Raji (cell line): ENCODE measurements at regions not wholly inside any gene's neighbourhood (a gene's known extent, or its start where the extent isn't known, plus 50 kb on each side); places are given as distances from the start of the nearest gene placed in this dataset.

Source experiments
- POLR2A ChIP-seq: IDR thresholded peaks from 2 replicates; pipeline ENCODE4 v1.6.1; 2011; ENCODE audit warnings: low read depth, low read length, control low read depth; ENCODE audit not compliant: insufficient read depth

DNA sequence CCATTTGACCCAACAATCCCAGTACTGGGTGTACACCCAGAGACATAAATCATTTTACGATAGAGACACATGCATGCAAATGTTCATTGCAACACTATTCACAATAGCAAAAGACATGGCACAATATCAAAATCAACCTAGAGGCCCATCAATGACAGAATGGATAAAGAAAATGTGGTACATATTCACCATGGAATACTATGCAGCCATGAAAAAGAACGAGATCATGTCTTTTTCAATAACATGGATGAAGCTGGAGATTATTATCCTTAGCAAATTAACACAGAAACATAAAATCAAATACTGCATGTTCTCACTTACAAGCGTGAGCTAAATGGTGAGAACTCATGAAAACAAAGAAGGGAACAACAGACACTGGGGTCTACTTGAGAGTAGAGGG is 249.1 kb downstream of the RASSF9 start:
- TF ChIP-seq POLR2A: no peak

DNA sequence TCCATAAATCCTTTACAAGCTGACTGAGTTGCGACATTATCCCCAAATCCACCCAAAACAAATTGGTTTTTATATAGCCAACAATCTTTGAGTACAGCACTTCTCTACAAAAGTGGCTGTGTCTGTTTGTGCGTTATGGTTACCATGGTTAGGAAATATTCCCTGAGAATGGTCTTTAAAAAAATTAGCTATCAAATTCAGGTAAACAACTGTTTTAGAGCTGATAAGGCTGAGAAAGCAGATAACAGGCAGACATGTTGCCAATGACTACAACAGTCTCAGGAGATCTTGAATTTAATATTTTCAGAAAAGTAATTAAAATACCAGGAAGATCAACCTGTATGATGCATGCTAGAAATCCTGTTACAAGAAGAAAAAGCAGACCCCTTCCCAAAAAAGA is 248.0 kb downstream of the RASSF9 start:
- no peak for TF ChIP-seq POLR2A

DNA sequence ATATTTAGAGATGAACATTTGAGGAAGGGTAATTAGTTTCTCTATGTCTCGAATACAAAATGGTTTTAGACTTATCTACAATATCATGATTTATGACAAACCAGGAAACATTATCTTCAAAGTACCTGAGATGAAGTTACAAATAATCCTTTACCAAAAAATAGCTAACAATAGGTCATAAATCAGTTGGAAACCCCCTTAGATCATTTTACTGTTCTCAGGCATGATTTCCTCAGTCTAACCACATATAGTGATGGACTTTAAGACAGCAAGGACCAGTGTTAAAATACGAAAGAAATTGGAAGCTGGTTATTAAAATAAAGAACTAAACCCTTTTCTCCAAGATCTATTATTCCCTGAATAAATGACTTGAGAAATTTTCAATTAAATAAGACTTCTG is 235.4 kb downstream of the RASSF9 start:
- no peak for TF ChIP-seq POLR2A

DNA sequence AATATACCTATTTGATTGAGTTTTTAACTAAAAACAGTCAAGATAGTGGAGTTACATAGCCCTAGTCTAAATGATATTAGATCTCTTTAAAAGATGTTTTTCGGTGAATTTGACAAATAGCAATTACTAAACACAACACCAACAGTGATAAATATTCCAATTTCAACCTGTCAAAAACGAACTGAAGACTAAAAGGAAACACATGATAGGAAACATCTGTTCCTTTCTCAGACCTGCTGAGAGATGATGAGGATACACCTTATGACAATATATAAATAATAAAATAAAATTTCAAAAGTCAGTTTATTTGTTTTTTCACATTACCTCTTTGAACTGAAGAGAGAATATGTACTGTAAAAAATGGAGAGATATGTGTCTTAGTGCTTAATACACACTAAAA is 232.7 kb downstream of the RASSF9 start:
- TF ChIP-seq POLR2A: no peak

GRCh38 chr12:85606455-85606854 is 229.8 kb downstream of the RASSF9 start:
- TF ChIP-seq POLR2A: no peak

DNA sequence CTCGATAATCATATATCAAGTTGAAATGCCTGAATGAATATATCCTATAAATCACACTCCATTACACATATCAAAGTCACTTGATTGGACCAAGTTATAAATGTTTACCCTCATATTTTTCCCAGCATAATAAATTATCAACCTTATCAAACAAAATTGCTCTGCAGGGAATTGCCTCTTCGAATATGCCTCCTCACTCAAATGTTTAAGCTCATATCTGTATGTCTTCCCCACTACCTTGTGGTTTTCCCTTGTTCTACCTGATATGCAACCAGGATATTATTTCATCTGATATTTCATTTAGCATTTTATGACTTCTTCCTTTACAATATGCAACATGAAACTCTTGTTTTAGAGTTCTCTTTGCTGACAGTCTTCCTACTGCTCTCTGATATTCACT is 226.4 kb downstream of the RASSF9 start:
- no peak for TF ChIP-seq POLR2A

GRCh38 chr12:85610194-85610593 is 226.0 kb downstream of the RASSF9 start:
- TF ChIP-seq POLR2A: no peak

DNA sequence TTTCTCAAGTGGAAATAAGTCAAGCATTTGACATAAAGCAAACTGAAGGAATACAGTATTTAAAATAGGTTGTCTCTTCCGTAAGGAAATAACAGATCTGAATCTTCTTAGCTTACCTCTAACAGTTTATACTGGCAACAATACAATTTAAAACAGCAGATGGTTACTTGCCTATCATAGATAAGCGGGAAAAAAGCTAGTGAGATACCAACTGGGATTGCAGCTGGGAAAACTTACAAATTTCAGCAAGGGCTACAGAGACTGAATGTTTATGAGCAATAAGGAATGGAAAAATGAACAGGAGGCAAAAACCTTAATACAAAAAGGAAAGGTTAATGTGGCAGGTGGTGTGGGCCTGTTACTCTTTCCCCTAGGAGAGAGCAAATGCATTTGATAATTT is 220.0 kb downstream of the RASSF9 start:
- no peak for TF ChIP-seq POLR2A

DNA sequence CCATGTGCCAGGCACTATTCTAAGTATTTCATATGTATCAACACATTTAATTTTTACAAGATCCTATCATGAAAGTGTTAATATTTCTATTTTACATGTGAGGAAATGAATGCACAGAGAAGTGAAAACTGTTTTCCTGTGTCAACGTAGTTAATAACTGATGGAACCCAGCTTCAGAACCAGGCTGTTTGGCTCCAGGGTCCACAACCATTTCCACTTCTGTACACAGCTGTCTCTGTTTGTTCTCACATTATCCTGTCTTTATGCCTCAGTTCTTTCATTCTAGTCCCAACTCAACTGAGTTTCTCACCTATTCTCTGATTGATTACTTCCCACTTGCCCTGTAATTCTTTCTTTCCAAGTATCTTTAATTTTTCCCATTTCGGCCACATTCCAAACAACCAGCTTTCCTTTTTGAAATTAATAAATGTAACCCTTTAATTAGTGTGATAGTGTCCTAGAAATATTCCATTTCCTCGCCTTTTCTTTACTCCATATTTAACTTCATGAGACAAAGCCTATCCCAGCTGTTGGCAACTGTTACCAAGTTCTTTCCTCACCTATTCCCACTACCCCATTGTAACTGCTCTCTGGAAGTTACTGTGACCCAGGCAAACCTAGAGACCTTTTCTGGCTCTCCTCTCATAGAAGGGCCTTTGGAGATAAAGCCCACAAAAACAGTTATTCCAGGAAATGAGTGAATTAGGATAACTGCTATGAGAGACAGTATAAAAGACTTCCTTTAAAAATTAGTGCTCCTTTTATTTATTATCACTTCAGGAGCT is 218.7 kb downstream of the RASSF9 start:
- no peak for TF ChIP-seq POLR2A

- no peak for TF ChIP-seq POLR2A
Measured at GRCh38 chr12:85621041-85621440, 215.2 kb downstream of the RASSF9 start.

DNA sequence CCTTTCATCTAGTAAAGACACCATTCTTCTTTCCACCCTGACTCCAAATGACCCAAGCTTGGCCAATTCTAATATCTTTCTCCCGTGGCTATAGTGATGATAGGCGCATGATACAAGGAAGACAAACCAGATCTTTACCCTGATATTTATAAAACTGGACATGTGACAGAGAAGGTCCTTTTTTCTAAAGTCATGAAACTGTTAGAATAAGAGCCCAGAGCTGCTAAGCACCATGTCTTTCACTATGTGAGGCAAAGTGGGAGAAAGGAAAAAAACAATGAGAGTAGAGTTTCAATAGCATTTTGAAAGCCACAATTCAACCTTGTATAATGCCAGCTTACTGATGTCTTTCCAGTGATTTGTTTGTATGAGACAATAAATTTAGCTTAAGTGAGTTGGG is 212.4 kb downstream of the RASSF9 start:
- no peak for TF ChIP-seq POLR2A

GRCh38 chr12:85625467-85625866 is 210.7 kb downstream of the RASSF9 start:
- no peak for TF ChIP-seq POLR2A

DNA sequence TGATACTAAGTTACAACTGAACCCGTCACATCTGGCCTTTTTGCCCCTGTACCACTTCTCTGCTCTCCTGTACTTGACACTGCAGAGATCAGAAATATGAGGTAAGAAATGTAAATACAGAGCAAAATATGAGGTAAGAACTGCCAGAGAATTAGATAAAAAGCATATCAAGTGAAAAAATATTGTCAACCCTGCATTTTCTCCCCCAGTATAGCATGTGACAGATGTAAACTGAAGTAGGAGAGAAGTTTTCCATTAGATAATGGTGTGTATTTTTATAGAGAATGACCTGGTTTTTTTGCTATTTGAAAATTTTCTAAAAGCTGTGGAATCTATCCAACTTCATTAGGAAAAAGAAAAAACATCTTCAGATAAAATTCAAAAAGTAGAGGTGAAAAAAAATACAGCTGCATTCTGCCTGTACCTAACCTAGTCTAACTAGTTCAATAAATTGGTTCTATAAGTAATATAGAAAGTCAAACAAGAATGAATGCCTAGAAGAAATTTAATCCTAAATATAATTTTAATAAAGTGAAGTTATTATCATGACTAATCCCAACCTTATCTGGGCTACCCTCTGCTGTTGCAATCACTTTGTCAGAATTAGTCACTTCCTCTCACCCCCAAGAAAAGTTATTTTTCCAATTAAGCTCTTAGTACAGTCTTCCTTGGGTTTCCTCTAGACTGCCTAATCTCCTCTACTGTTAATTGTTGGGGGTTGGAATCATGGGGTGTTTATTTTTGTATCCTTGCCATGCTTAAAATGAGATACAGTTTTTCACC is 210.0 kb downstream of the RASSF9 start:
- TF ChIP-seq POLR2A: no peak

DNA sequence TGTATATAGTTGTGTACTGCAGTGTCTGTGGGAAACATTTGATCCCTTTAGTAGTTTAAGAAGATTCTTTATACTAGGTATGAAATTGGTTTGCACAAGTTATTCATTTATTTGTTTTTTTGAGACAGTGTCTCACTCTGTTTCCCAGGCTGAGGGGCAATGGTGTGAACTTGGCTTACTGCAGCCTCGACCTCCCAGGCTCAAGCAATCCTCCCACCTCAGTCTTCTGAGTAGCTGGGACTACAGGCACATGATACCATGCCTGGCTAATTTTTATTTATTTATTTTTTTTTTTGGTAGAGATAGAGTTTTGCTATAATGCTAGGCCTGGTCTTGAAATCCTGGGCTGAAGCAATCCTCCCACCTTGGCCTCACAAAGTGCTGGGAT is 209.4 kb downstream of the RASSF9 start:
- no peak for TF ChIP-seq POLR2A

- TF ChIP-seq POLR2A: no peak
Measured at GRCh38 chr12:85627584-85627983, 208.6 kb downstream of the RASSF9 start.

GRCh38 chr12:85630851-85631250 is 205.4 kb downstream of the RASSF9 start:
- no peak for TF ChIP-seq POLR2A
